ENCODE measurements at regions not wholly inside any gene's neighbourhood (a gene's known extent, or its start where the extent isn't known, plus 50 kb on each side); places are given as distances from the start of the nearest gene placed in this dataset.

DNA sequence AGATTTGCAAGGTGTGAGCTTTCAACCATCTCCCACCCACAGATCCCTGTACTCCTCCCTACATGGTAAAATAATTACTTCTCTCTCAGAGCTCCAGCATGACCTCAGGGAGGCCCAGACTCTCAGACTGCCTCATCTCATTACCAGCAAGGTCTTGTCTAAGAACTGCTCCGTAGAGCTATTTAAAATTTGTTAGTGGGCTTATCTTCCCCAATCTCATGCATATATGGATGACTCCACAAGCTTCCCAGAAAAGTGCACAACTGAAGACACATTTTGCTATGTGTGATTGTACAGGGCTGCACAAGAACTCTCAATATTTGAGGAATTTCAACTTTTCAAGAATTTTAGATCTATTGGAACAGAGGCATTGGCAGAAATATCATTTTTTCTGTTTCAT lies 230.3 kb downstream of the CSNK2A3 start:
- TF ChIP-seq POLR2A (IDR thresholded peaks at IDR 0.05; ENCODE audit: low read depth), result no peak
- TF ChIP-seq, protein P1, sequence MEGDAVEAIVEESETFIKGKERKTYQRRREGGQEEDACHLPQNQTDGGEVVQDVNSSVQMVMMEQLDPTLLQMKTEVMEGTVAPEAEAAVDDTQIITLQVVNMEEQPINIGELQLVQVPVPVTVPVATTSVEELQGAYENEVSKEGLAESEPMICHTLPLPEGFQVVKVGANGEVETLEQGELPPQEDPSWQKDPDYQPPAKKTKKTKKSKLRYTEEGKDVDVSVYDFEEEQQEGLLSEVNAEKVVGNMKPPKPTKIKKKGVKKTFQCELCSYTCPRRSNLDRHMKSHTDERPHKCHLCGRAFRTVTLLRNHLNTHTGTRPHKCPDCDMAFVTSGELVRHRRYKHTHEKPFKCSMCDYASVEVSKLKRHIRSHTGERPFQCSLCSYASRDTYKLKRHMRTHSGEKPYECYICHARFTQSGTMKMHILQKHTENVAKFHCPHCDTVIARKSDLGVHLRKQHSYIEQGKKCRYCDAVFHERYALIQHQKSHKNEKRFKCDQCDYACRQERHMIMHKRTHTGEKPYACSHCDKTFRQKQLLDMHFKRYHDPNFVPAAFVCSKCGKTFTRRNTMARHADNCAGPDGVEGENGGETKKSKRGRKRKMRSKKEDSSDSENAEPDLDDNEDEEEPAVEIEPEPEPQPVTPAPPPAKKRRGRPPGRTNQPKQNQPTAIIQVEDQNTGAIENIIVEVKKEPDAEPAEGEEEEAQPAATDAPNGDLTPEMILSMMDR (IDR thresholded peaks at IDR 0.05), result no peak
- no peak for TF ChIP-seq POLR2AphosphoS5 (IDR thresholded peaks at IDR 0.05)
- TF ChIP-seq EP300 (IDR thresholded peaks at IDR 0.05), result no peak

All from esophagus muscularis mucosa (tissue), 4 donors.